Activated T-cell treated with anti-CD3 and anti-CD28 coated beads, Interleukin-2, amount 50 U/mL, for 4 hours (primary cell): ENCODE measurements at regions not wholly inside any gene's neighbourhood (a gene's known extent, or its start where the extent isn't known, plus 50 kb on each side); places are given as distances from the start of the nearest gene placed in this dataset.

Source experiments
- ATAC-seq, 2 donors: fragments of 200-7000 bp; cut with Tn5 transposase; one replicate each; pipeline ENCODE4 v1.10.0; 2021
- DNase-seq: peaks from one replicate; pipeline ENCODE4 v3.0.0-alpha.2; 2020
- H3K27me3 Mint-ChIP-seq: one replicate; pipeline ENCODE4 v1.8.0; 2021; ENCODE audit warnings: low read depth, mixed read lengths
- H3K36me3 Mint-ChIP-seq: one replicate; pipeline ENCODE4 v1.8.0; 2022; ENCODE audit warnings: mixed read lengths; ENCODE audit not compliant: insufficient read depth
- H3K4me1 Mint-ChIP-seq: one replicate; pipeline ENCODE4 v1.8.0; 2021; ENCODE audit warnings: low read depth, mixed read lengths
- H3K4me3 Mint-ChIP-seq: one replicate; pipeline ENCODE4 v1.8.0; 2021; ENCODE audit warnings: mild to moderate bottlenecking, moderate library complexity, mixed read lengths
- H3K9me3 Mint-ChIP-seq: one replicate; pipeline ENCODE4 v1.8.0; 2021; ENCODE audit warnings: mixed read lengths

DNA sequence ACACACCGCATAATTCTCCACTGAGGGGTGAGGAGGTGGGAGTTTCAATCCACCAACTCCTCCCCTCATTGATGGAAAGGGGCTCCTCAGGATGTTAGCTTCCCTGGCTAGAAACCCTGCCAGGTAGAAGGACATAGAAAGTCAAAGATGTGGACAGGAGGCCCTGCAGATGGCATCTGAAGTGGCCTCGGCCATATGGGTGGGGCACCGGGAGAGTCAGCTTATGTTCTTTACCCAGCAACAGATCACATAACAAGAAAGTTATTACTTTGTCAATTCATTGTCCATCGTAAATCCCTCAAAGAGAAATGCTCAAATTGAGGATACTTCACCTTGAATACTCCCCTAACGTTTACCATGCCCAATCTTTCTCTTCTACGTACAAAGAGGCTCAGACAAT is 97.3 kb upstream of the ARHGEF3 start:
- no peaks in the 10 kb centered on the region for H3K27me3 Mint-ChIP-seq

DNA sequence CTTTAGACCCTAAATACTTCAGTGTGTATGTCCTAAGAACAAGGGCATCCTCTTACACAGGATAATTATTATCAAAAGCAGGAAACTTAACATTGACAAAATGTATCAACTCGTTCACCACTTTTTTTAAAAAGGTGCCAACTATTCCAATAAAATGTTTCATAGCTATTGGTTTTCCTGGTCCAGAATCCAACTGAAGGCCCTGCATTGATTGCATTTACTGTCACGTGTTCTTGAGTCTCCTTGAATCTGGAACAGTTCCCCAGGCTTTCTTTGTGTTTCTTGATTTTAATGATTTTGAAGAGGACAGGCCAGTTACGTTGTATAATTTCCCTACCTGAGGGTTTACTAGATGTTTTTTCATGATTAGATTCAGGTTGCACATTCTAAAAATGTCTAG is 94.6 kb upstream of the ARHGEF3 start:
- Mint-ChIP-seq H3K4me3 (no peak overlapping the region), H3K4me1 (peaks cover 60% of the 10 kb centered on the region), H3K9me3 (no peaks in the 10 kb centered on the region), H3K36me3 (peaks cover 6% of the 10 kb centered on the region), H3K27me3 (no peaks in the 10 kb centered on the region)
- ATAC-seq (no peak), DNase-seq (no peak)

More for the DNA sequence above, 97.3 kb upstream of the ARHGEF3 start:
- DNase-seq, result no peak
- Mint-ChIP-seq H3K9me3 (no peaks in the 10 kb centered on the region), H3K4me3 (no peak overlapping the region), H3K36me3 (peaks cover 6% of the 10 kb centered on the region), H3K4me1 (peaks cover 62% of the 10 kb centered on the region)
- ATAC-seq, result no peak

DNA sequence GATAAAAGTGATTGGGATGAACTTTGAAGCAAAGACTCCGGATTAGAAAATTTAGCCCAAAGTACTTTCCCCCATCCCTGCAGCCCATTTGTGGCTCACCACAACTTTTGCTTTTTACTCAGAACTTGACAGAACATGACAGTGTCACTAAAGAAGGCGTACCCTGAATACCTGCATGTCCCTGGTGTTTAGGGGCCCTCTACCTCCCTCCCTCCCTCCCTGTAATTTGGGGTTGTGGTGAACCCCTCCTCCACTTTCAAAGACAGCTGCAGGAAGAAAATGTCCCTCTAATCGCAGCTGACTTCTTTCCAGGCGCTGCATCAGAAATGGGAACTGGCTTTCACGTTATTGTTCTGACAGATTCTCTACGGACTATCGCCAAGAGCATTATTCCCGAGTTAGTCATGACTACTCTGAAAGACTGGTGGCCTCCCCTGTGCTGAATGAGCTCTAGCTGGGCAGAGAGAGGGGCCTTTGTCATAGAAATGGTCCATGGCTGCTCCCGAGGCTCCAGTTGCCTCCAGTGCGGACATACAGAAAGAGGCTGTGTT is 93.2 kb upstream of the ARHGEF3 start:
- Mint-ChIP-seq H3K27me3 (no peaks in the 10 kb centered on the region), H3K4me3 (no peak overlapping the region), H3K9me3 (no peaks in the 10 kb centered on the region), H3K4me1 (peaks cover 63% of the 10 kb centered on the region), H3K36me3 (peaks cover 6% of the 10 kb centered on the region)
- ATAC-seq, result peak; percentile 82 to 83
- no peak for DNase-seq

DNA sequence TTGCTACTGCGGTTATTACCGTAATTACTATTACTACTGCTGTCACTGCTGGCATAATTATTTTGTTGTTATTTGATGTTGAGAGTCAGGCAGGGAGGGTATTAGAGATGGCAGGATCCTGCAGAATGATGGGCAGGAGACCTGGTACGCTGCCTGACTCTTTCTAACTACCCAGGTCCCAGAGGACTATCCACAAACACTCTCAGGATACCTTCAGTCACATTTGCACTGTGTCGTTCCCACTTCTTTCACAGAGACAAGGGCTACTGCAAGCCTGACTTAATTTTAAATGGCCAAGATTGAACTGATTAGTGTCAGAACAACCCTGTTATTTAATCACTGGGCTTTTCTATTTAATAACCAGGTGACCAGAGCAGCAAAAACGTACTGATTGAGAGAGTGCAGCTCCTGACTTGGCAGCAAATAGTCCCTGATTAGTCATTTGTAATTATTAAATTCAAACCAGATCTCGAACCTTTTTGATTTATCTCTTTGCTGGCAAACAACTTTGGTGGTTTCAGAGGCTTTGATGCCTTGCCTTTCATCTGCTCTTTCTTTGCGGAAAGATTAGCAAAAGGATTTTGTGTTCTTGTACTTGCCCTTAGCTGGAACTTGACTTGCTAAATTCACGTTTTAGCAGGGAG is 88.8 kb upstream of the ARHGEF3 start:
- no peak for DNase-seq
- H3K4me1 Mint-ChIP-seq, result peaks cover 79% of the 10 kb centered on the region

DNA sequence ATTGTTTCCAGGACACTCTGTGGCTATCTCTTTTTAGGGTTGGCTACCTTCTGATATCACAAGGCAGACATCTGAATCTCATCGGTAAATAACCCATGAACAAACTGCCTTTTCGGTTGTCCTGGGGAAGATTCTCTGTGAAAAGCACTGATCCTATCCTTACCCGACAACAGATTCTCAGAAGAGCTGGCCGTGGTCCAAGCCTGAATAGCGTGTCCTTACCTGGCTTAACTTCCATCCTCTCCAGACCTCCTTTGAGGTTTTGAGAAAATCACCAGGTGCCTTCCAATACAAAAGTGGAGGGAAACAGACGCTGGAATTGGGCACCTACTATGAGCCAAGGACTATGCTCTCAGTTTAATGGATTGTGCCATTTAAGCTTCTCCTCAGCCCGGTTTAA is 87.4 kb upstream of the ARHGEF3 start:
- DNase-seq (no peak), ATAC-seq (no peak)
- Mint-ChIP-seq H3K36me3 (peaks cover 3% of the 10 kb centered on the region), H3K4me1 (peaks cover 82% of the 10 kb centered on the region), H3K27me3 (no peaks in the 10 kb centered on the region), H3K9me3 (no peaks in the 10 kb centered on the region), H3K4me3 (no peak overlapping the region)

More for the DNA sequence above, 88.8 kb upstream of the ARHGEF3 start:
- H3K36me3 Mint-ChIP-seq, result no peaks in the 10 kb centered on the region
- no peak for ATAC-seq
- H3K4me3 Mint-ChIP-seq, result peak overlapping the region; percentile 46
- no peaks in the 10 kb centered on the region for H3K9me3 Mint-ChIP-seq
- no peaks in the 10 kb centered on the region for H3K27me3 Mint-ChIP-seq

DNA sequence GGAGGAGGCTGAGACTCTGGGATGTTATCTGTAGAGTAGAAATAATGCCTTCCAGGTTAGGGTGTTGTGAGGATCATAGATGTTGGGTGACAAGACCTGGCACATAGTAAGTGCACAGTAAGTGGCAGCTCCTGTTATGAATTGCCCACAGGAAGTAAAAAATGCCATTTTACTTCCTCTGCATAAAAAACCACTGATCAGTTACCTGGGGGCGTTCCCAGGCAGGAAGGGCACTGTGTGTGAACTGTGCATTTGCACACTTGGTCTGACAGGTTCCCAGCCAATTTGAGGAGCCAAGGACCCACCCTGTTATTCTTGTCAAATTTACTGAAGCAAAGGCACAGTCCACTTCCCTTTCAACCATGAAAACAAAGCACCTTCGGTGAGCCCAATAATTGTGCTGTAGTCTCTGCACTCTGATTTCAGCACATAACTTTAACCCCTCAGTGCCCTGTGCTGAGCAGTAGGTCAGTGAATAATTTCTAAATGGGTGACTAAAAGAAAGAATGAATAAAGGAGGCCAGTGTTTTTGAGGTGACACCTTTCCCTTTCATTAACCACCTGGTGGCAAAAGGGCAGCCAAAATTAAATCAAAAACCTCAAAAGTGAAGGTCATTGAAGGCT is 85.8 kb upstream of the ARHGEF3 start:
- DNase-seq (no peak), ATAC-seq (peak; percentile 55 to 61)
- peaks cover 86% of the 10 kb centered on the region for H3K4me1 Mint-ChIP-seq
- peaks cover 3% of the 10 kb centered on the region for H3K36me3 Mint-ChIP-seq
- peak overlapping the region; percentile 9 for H3K4me3 Mint-ChIP-seq
- H3K27me3 Mint-ChIP-seq, result no peaks in the 10 kb centered on the region
- no peaks in the 10 kb centered on the region for H3K9me3 Mint-ChIP-seq

DNA sequence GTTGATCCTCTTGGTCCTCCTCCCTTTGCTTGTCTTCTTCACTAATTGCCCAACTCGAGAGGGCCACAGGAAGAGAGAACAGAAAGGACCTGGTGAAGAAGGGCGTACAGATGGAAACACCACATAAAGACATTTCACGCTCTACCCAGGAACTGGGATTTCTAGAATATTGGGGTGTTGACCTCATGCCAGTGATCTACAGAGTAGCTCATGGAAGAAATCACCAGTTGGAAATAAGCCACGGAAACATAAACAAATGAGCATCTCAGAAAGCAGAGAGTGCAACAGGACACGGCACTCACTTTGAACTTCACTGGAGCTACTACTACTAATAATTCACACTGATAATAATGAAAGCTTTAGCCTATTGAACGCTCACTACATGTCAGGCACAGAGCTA is 84.6 kb upstream of the ARHGEF3 start:
- peak in 1 of 2 donors; percentile 16 for ATAC-seq
- peaks cover 3% of the 10 kb centered on the region for H3K36me3 Mint-ChIP-seq

DNA sequence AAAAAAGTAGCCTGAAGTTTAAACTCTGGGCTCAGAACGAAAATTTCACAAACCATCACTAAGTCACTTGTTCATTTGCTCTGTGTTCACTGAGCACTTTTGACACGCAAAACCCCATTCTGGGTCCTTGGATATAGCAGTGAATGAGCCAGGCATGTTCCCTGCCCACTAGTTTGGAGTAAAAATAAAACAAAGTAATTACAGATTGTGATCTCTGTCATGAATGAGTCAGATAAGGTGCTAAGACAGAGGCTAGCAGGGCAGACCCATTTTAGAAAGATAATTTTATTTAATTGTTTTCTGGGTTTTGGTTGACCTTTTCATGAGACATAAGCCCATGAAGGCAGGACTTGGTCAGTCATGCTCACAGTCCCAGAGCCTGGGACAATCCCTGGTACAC is 84.1 kb upstream of the ARHGEF3 start:
- Mint-ChIP-seq H3K36me3 (peaks cover 6% of the 10 kb centered on the region), H3K4me1 (peaks cover 85% of the 10 kb centered on the region), H3K27me3 (no peaks in the 10 kb centered on the region), H3K4me3 (peak overlapping the region; percentile 13), H3K9me3 (no peaks in the 10 kb centered on the region)
- peak; percentile 52 to 71 for ATAC-seq
- DNase-seq, result no peak

More for the DNA sequence above, 84.6 kb upstream of the ARHGEF3 start:
- no peaks in the 10 kb centered on the region for H3K9me3 Mint-ChIP-seq
- DNase-seq, result no peak
- H3K27me3 Mint-ChIP-seq, result no peaks in the 10 kb centered on the region
- peak overlapping the region; percentile 13 for H3K4me3 Mint-ChIP-seq
- H3K4me1 Mint-ChIP-seq, result peaks cover 84% of the 10 kb centered on the region

DNA sequence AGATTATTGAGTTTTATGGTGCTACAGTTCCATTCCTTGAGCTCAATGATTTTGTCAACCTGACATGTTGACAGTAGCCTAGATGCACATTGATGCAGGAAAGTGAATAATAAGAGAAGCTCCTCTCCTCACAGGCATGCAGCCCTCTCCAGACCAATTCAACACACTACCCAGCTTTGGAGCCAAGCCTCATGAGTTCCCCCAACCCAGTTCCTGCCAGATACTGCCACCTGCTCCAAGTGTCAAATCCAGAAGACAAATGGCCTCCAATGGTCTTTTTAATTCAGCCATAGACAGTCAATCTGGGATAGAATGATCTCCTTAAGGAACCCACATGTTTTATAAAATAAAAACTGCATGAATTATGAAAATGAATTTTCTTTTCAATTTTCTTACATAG is 83.7 kb upstream of the ARHGEF3 start:
- Mint-ChIP-seq H3K36me3 (peaks cover 8% of the 10 kb centered on the region), H3K27me3 (no peaks in the 10 kb centered on the region), H3K4me3 (no peak overlapping the region), H3K9me3 (no peaks in the 10 kb centered on the region), H3K4me1 (peaks cover 85% of the 10 kb centered on the region)
- ATAC-seq (no peak), DNase-seq (no peak)

DNA sequence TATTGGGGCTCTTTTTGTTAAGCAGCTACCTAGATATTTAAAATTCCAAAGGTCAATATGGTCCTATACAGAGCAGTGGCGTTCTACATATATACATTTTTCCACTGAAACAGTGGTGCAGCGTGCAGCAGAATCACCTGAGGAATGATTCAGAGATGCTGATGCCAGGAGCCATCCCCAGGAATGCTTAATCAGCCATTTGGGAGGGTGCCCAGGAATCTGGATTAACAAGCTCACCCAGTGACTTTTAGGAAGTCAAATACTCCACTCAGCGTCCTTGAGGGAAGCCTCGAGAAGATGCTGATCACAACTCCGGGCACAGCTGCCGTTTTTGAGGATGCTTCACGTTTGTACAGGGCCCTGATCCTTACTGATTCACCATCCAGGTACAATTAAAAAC is 82.6 kb upstream of the ARHGEF3 start:
- peaks cover 9% of the 10 kb centered on the region for H3K36me3 Mint-ChIP-seq
- peaks cover 90% of the 10 kb centered on the region for H3K4me1 Mint-ChIP-seq
- DNase-seq, result no peak
- H3K9me3 Mint-ChIP-seq, result no peaks in the 10 kb centered on the region
- no peak for ATAC-seq
- no peaks in the 10 kb centered on the region for H3K27me3 Mint-ChIP-seq
- no peak overlapping the region for H3K4me3 Mint-ChIP-seq

DNA sequence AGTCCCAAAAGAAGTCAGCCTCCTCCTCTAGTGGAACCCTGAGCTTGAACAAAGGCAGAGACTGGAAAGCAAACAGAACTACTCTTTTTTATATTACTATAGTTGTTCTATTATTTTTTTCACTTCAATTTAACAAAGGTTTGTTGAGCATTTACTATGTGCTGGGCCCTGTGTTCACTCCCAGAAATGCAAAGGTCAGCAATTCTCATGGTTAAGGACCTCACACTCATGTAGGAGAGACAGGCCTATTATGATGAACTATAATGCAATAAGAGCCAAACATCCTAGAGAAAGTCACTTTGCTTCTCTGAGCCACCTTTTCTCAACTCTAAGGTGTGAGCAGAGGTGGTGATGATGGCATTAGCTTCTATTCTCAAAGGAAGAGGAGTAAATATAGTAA is 82.1 kb upstream of the ARHGEF3 start:
- Mint-ChIP-seq H3K9me3 (no peaks in the 10 kb centered on the region), H3K4me1 (peaks cover 90% of the 10 kb centered on the region), H3K36me3 (peaks cover 9% of the 10 kb centered on the region), H3K4me3 (no peak overlapping the region), H3K27me3 (no peaks in the 10 kb centered on the region)
- ATAC-seq (no peak), DNase-seq (no peak)

DNA sequence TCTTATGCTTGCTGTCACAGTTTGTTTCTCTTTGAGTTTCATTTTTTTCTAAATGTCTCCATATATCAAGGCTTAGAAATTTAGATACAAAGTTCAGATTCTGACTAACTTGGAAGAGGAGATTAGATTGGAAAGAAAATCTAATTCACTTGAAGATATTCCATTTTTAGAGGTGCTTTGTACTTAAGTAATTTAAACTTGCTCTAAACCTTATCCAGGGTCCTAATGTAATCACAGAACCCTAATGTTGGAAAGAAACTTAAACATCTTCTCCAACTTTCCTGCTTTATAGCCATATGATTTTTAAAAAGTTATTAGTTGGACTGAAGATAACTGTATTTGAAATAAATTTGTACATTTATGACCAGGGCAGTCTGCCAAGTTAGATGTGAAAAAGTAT is 81.1 kb upstream of the ARHGEF3 start:
- Mint-ChIP-seq H3K36me3 (peaks cover 9% of the 10 kb centered on the region), H3K4me1 (peaks cover 90% of the 10 kb centered on the region), H3K4me3 (no peak overlapping the region), H3K27me3 (no peaks in the 10 kb centered on the region), H3K9me3 (no peaks in the 10 kb centered on the region)
- DNase-seq (no peak), ATAC-seq (no peak)

DNA sequence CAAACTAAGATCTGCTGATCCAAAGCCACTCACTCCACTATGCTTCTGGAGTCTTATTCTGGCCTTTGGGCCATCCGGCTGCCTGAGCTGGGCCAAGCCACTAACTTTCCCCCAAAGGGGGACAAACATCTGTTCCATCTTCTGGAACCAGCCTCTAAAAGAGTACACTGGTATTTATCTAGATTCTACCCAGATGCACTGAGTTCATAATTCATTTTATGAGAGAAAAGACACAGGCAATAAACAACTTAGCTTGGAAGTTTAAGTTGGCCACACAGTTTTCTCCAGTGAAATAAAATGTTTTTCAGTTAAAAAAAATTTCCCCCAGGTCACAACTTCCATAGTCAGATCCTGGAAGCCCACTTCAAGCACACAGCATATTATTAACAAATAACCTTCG is 80.1 kb upstream of the ARHGEF3 start:
- H3K9me3 Mint-ChIP-seq, result no peaks in the 10 kb centered on the region
- no peak for ATAC-seq
- no peak for DNase-seq
- H3K27me3 Mint-ChIP-seq, result no peaks in the 10 kb centered on the region
- peaks cover 9% of the 10 kb centered on the region for H3K36me3 Mint-ChIP-seq
- peaks cover 86% of the 10 kb centered on the region for H3K4me1 Mint-ChIP-seq
- H3K4me3 Mint-ChIP-seq, result no peak overlapping the region

DNA sequence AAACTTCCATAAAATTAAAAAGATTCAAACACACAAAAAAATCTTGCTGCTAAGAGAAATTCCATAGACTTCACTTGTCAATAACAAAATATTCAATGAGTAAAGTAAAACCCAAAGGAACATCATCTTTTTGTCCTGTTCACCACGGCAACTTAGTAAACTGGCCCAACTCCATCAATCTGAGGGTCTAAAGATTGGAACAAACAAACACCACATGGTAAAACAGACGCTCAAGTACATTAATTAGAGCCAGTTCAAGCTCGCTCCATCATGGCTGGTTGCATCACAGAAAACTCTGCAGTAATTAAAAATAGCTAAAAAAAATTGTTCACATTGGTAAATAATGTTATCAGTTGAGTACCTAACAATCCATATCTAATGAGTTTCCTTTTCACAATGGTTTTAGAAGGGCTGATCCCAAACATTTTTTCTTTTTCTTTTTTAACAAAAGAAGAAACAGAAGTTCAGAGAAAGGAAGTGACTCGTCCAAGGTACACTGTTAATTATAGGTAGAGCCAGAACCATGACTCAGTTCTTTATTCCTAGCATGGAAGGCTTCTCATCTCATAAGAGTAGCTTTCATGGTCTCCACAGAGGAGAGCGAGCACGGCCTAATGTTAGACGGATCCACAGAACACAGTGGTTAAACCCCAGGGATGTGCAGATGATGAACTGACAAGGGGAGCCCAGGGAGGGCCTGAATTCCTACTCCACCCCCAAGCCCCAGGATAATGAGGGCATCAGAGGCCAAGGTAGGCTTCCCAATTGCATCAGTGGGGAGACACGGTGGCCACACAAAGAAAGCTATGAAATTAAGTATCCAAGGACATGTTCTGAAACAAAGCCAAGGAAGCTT is 79.2 kb upstream of the ARHGEF3 start:
- H3K36me3 Mint-ChIP-seq, result peaks cover 9% of the 10 kb centered on the region
- H3K27me3 Mint-ChIP-seq, result no peaks in the 10 kb centered on the region
- H3K4me1 Mint-ChIP-seq, result peaks cover 86% of the 10 kb centered on the region
- no peak for DNase-seq
- H3K9me3 Mint-ChIP-seq, result no peaks in the 10 kb centered on the region
- ATAC-seq, result no peak
- no peak overlapping the region for H3K4me3 Mint-ChIP-seq
